GM12875 (cell line): ENCODE measurements at regions not wholly inside any gene's neighbourhood (a gene's known extent, or its start where the extent isn't known, plus 50 kb on each side); places are given as distances from the start of the nearest gene placed in this dataset.

ENCODE experiments used
- H3K4me3 ChIP-seq: one replicate; pipeline ENCODE4 v1.5.1; 2011; ENCODE audit warnings: low read depth, low read length, control low read depth
- CTCF ChIP-seq: IDR thresholded peaks from 2 replicates; pipeline ENCODE4 v1.5.1; 2011; ENCODE audit warnings: low read depth, mild to moderate bottlenecking, control low read depth, inconsistent platforms, low read length, moderate library complexity, borderline replicate concordance; ENCODE audit not compliant: insufficient read depth

GRCh38 chr18:41501848-41502247 lies 453.2 kb upstream of the PIK3C3 start:
- TF ChIP-seq CTCF = no peak
- H3K4me3 ChIP-seq = no peak overlapping the region

GRCh38 chr18:41499345-41499744 lies 455.7 kb upstream of the PIK3C3 start:
- TF ChIP-seq CTCF = no peak
- no peak overlapping the region for H3K4me3 ChIP-seq

- H3K4me3 ChIP-seq = no peak overlapping the region
- TF ChIP-seq CTCF = no peak
These were observed 464.2 kb upstream of the PIK3C3 start for GRCh38 chr18:41490861-41491260.

- TF ChIP-seq CTCF = no peak
- H3K4me3 ChIP-seq = no peak overlapping the region
These were observed 468.5 kb upstream of the PIK3C3 start for GRCh38 chr18:41486575-41486974.

GRCh38 chr18:41484069-41484468 lies 471.0 kb upstream of the PIK3C3 start:
- H3K4me3 ChIP-seq = no peak overlapping the region
- no peak for TF ChIP-seq CTCF

GRCh38 chr18:41482501-41482900 lies 472.5 kb upstream of the PIK3C3 start:
- no peak overlapping the region for H3K4me3 ChIP-seq
- no peak for TF ChIP-seq CTCF

GRCh38 chr18:41466436-41467160 lies 488.4 kb upstream of the PIK3C3 start:
- H3K4me3 ChIP-seq = no peak overlapping the region
- TF ChIP-seq CTCF = no peak
